ENCODE measurements at regions not wholly inside any gene's neighbourhood (a gene's known extent, or its start where the extent isn't known, plus 50 kb on each side); places are given as distances from the start of the nearest gene placed in this dataset.
A peak's percentile ranks its signal among the peaks of the same experiment; 100 is the strongest.

- TF ChIP-seq, protein P1, sequence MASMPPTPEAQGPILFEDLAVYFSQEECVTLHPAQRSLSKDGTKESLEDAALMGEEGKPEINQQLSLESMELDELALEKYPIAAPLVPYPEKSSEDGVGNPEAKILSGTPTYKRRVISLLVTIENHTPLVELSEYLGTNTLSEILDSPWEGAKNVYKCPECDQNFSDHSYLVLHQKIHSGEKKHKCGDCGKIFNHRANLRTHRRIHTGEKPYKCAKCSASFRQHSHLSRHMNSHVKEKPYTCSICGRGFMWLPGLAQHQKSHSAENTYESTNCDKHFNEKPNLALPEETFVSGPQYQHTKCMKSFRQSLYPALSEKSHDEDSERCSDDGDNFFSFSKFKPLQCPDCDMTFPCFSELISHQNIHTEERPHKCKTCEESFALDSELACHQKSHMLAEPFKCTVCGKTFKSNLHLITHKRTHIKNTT (CRISPR knock-in tag; IDR thresholded peaks at IDR 0.05): no peak
- TF ChIP-seq POLR2G (IDR thresholded peaks at IDR 0.05; ENCODE audit: low read depth, low read length) (no peak), PRDM4 (CRISPR knock-in tag; IDR thresholded peaks at IDR 0.05; ENCODE audit: borderline replicate concordance) (no peak), SKI (IDR thresholded peaks at IDR 0.05; ENCODE audit: partially characterized antibody) (peak; percentile 89), WIZ (CRISPR knock-in tag; IDR thresholded peaks at IDR 0.05) (no peak), SUZ12 (IDR thresholded peaks at IDR 0.05; ENCODE audit: low read depth, low read length) (no peak), PCBP1 (IDR thresholded peaks at IDR 0.05; ENCODE audit: borderline replicate concordance, low read depth, low read length) (no peak), FOXP4 (CRISPR knock-in tag; IDR thresholded peaks at IDR 0.05) (peak; percentile 81), TARDBP (CRISPR knock-in tag; IDR thresholded peaks at IDR 0.05) (peak; percentile 98), CHD2 (IDR thresholded peaks at IDR 0.05; ENCODE audit: low read depth, low read length) (no peak), SP4 (CRISPR knock-in tag; IDR thresholded peaks at IDR 0.05) (no peak), ZFP62 (CRISPR knock-in tag; IDR thresholded peaks at IDR 0.05) (no peak), ZNF839 (CRISPR knock-in tag; IDR thresholded peaks at IDR 0.05; ENCODE audit: borderline replicate concordance) (no peak), TOPORS (CRISPR knock-in tag; IDR thresholded peaks at IDR 0.05) (no peak), ZNF431 (CRISPR knock-in tag; IDR thresholded peaks at IDR 0.05; ENCODE audit: borderline replicate concordance, low read depth) (no peak), ZNF225 (CRISPR knock-in tag; IDR thresholded peaks at IDR 0.05) (no peak), NONO (IDR thresholded peaks at IDR 0.05) (no peak), NONO (CRISPR knock-in tag; conservative IDR thresholded peaks at IDR 0.05) (no peak; the same call in 1 of the 2 replicates)
- TF ChIP-seq, protein P2, sequence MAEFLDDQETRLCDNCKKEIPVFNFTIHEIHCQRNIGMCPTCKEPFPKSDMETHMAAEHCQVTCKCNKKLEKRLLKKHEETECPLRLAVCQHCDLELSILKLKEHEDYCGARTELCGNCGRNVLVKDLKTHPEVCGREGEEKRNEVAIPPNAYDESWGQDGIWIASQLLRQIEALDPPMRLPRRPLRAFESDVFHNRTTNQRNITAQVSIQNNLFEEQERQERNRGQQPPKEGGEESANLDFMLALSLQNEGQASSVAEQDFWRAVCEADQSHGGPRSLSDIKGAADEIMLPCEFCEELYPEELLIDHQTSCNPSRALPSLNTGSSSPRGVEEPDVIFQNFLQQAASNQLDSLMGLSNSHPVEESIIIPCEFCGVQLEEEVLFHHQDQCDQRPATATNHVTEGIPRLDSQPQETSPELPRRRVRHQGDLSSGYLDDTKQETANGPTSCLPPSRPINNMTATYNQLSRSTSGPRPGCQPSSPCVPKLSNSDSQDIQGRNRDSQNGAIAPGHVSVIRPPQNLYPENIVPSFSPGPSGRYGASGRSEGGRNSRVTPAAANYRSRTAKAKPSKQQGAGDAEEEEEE (CRISPR knock-in tag; IDR thresholded peaks at IDR 0.05; ENCODE audit: borderline replicate concordance): no peak
- TF ChIP-seq, protein P3, sequence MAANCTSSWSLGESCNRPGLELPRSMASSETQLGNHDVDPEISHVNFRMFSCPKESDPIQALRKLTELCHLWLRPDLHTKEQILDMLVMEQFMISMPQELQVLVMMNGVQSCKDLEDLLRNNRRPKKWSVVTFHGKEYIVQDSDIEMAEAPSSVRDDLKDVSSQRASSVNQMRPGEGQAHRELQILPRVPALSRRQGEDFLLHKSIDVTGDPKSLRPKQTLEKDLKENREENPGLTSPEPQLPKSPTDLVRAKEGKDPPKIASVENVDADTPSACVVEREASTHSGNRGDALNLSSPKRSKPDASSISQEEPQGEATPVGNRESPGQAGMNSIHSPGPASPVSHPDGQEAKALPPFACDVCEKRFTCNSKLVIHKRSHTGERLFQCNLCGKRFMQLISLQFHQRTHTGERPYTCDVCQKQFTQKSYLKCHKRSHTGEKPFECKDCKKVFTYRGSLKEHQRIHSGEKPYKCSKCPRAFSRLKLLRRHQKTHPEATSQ (CRISPR knock-in tag; IDR thresholded peaks at IDR 0.05; ENCODE audit: borderline replicate concordance): no peak; the same call in 1 of the 2 replicates
Observed at GRCh38 chr1:55428944-55429931, 214.1 kb upstream of the USP24 start (continued).
